A549 (cell line): ENCODE measurements at regions not wholly inside any gene's neighbourhood (a gene's known extent, or its start where the extent isn't known, plus 50 kb on each side); places are given as distances from the start of the nearest gene placed in this dataset.
"Not testable (repeated sequence)": the region's sequence is repeated elsewhere in the genome, so short reads cannot be mapped to it uniquely, and the experiment has no call there.

Source experiments
- ATAC-seq, 2 experiments: fragments of 200-7000 bp in 1 of 2; fragments of >200 bp in 1 of 2; cut with Nextera tagmentation in 1 of 2; cut with Tn5 transposase in 1 of 2; 3 replicates each; pipeline versions ENCODE4 v1.8.0 to v1.9.1; 2018 to 2020; ENCODE audit warnings: mild to moderate bottlenecking in 1 of 2, moderate library complexity in 1 of 2
- CTCF ChIA-PET: fragments of 300-600 bp; sonication (Branson Sonifier 250); formaldehyde crosslinking; extraction: SDS; loops from one replicate; lab custom pipeline; 2021; ENCODE audit warnings: antibody characterized with exemption, inconsistent platforms; lab: Yijun Ruan, JAX
- POLR2A ChIA-PET: fragments of 350-600 bp; formaldehyde crosslinking; extraction: SDS; loops from one replicate; lab custom pipeline; 2021; ENCODE audit warnings: antibody characterized with exemption, inconsistent platforms; lab: Yijun Ruan, JAX
- DNase-seq, 2 experiments: peaks; one replicate each; pipeline versions ENCODE4 v3.0.0 to v3.0.0-alpha.2; 2011 to 2016; ENCODE audit warnings: low read depth in 1 of 2, low spot score in 1 of 2
- FAIRE-seq: peaks from 2 replicates; lab custom pipeline; 2011; peaks lifted over from hg19 to GRCh38; lab: Jason Lieb, UNC
- H3K27ac ChIP-seq, 2 experiments: fragments of >200 bp; sonication (Bioruptor Twin); formaldehyde crosslinking; 3 replicates each; pipeline ENCODE4 v1.5.1; 2016 to 2017
- H3K4me1 ChIP-seq: fragments of >200 bp; sonication (Bioruptor Twin); formaldehyde crosslinking; 3 replicates; pipeline ENCODE4 v1.6.1; 2016
- H3K4me2 ChIP-seq: fragments of >200 bp; sonication (Bioruptor Twin); formaldehyde crosslinking; 3 replicates; pipeline ENCODE4 v1.6.1; 2016
- H3K4me3 ChIP-seq: fragments of >200 bp; sonication (Bioruptor Twin); formaldehyde crosslinking; 3 replicates; pipeline ENCODE4 v1.5.1; 2016
- H3K9me3 ChIP-seq: fragments of >200 bp; sonication (Bioruptor Twin); formaldehyde crosslinking; 3 replicates; pipeline ENCODE4 v1.6.1; 2016
- BCL3 ChIP-seq: fragments of >200 bp; sonication (Bioruptor Twin); formaldehyde crosslinking; IDR thresholded peaks from 3 replicates; pipeline ENCODE4 v1.6.1; 2016
- CBX2 ChIP-seq: fragments of 200-600 bp; sonication (generic); IDR thresholded peaks from 2 replicates; pipeline ENCODE4 v1.6.1; 2016; ENCODE audit warnings: low read depth, mild to moderate bottlenecking, borderline replicate concordance
- EHMT2 ChIP-seq: fragments of 200-600 bp; sonication (generic); IDR thresholded peaks from 2 replicates; pipeline ENCODE4 v1.6.1; 2016; ENCODE audit warnings: antibody characterized with exemption, low read depth, mild to moderate bottlenecking, moderate library complexity
- ESRRA ChIP-seq: fragments of 150-350 bp; IDR thresholded peaks from 2 replicates; pipeline ENCODE4 v1.6.1; 2014; ENCODE audit warnings: mild to moderate bottlenecking, low read length, borderline replicate concordance
- FOSL2 ChIP-seq, 2 experiments: fragments of 450-650 bp in 1 of 2; fragments of >200 bp in 1 of 2; sonication (Bioruptor Twin) in 1 of 2; formaldehyde crosslinking; IDR thresholded peaks; 2 replicates each; pipeline versions ENCODE4 v1.5.0 to v1.6.1; 2016 to 2020; ENCODE audit warnings: mild to moderate bottlenecking in 1 of 2, moderate library complexity in 1 of 2
- FOXS1 ChIP-seq: fragments of 250-450 bp; sonication (Bioruptor Pico); IDR thresholded peaks from 2 replicates; pipeline ENCODE4 v1.5.0; 2020; ENCODE audit warnings: mild to moderate bottlenecking, moderate library complexity
- HDAC2 ChIP-seq: fragments of 200-600 bp; sonication (generic); IDR thresholded peaks from 2 replicates; pipeline ENCODE4 v1.6.1; 2016
- HMGXB4 ChIP-seq: fragments of 250-450 bp; sonication (Bioruptor Pico); IDR thresholded peaks from 2 replicates; pipeline ENCODE4 v1.5.0; 2021; ENCODE audit warnings: mild to moderate bottlenecking, moderate library complexity, borderline replicate concordance
- HOXB13 ChIP-seq: fragments of 250-450 bp; sonication (Bioruptor Pico); IDR thresholded peaks from 2 replicates; pipeline ENCODE4 v1.5.0; 2020; ENCODE audit warnings: low read depth, mild to moderate bottlenecking, moderate library complexity
- HOXB5 ChIP-seq: fragments of 250-450 bp; sonication (Bioruptor Pico); IDR thresholded peaks from 2 replicates; pipeline ENCODE4 v1.5.0; 2020; ENCODE audit warnings: mild to moderate bottlenecking, moderate library complexity
- KDM5A ChIP-seq: fragments of 200-600 bp; sonication (generic); IDR thresholded peaks from 2 replicates; pipeline ENCODE4 v1.6.1; 2016; ENCODE audit warnings: antibody characterized with exemption, mild to moderate bottlenecking
- MAFK ChIP-seq: fragments of 450-650 bp; IDR thresholded peaks from 2 replicates; pipeline ENCODE4 v1.6.1; 2014; ENCODE audit not compliant: partially characterized antibody
- MYC ChIP-seq: IDR thresholded peaks from 2 replicates; pipeline ENCODE4 v1.6.1; 2012; ENCODE audit warnings: mild to moderate bottlenecking, inconsistent platforms, low read length, improper control_type of control experiment, borderline replicate concordance
- NFE2L2 ChIP-seq: fragments of 150-350 bp; conservative IDR thresholded peaks from 2 replicates; pipeline ENCODE4 v1.6.1; 2014; ENCODE audit warnings: low read length
- PBX3 ChIP-seq: IDR thresholded peaks from 2 replicates; pipeline ENCODE4 v1.6.1; 2012
- POLR2A ChIP-seq: IDR thresholded peaks from 2 replicates; pipeline ENCODE4 v1.6.1; 2012; ENCODE audit warnings: mild to moderate bottlenecking, low read length
- POLR2AphosphoS2 ChIP-seq: conservative IDR thresholded peaks from 2 replicates; pipeline ENCODE4 v1.6.1; 2012; ENCODE audit warnings: low read length, improper control_type of control experiment, inconsistent platforms
- RARB ChIP-seq: fragments of 250-450 bp; sonication (Bioruptor Pico); IDR thresholded peaks from 2 replicates; pipeline ENCODE4 v1.8.0; 2021; ENCODE audit warnings: mild to moderate bottlenecking, moderate library complexity
- RFX5 ChIP-seq: fragments of 450-650 bp; IDR thresholded peaks from 2 replicates; pipeline ENCODE4 v1.7.1; 2014; ENCODE audit warnings: antibody characterized with exemption, mild to moderate bottlenecking, moderate library complexity
- SREBF2 ChIP-seq: fragments of 450-650 bp; IDR thresholded peaks from 2 replicates; pipeline ENCODE4 v1.6.1; 2014; ENCODE audit warnings: mild to moderate bottlenecking, moderate library complexity
- ZC3H11A ChIP-seq: fragments of 450-650 bp; IDR thresholded peaks from 2 replicates; pipeline ENCODE4 v1.6.1; 2014; ENCODE audit warnings: antibody characterized with exemption, mild to moderate bottlenecking
- ZNF302 ChIP-seq: fragments of 250-450 bp; sonication (Bioruptor Pico); IDR thresholded peaks from 2 replicates; pipeline ENCODE4 v1.9.0; 2021; ENCODE audit warnings: inconsistent platforms, mild to moderate bottlenecking, moderate library complexity
- ZSCAN20 ChIP-seq: fragments of 250-450 bp; sonication (Bioruptor Pico); IDR thresholded peaks from 2 replicates; pipeline ENCODE4 v1.8.0; 2022; ENCODE audit warnings: mild to moderate bottlenecking, moderate library complexity
- WGBS: methylation state at CpG from one replicate; pipeline ENCODE4 v1.1.6; 2017; ENCODE audit errors: missing lambda C conversion rate; 5-methylcytosine and 5-hydroxymethylcytosine counted together

GRCh38 chr16:47815655-47816054 is 340.1 kb downstream of the ABCC12 start:
- POLR2A ChIA-PET = no interaction called here
- no peak for FAIRE-seq
- Histone ChIP-seq H3K4me2 (no peak overlapping the region), H3K27ac (no peak overlapping the region), H3K9me3 (no peaks in the 10 kb centered on the region; the same call in 2 of the 3 replicates), H3K4me1 (no peaks in the 10 kb centered on the region), H3K4me3 (no peak overlapping the region)
- DNase-seq = no peak
- no peak for TF ChIP-seq NFE2L2
- no peak for TF ChIP-seq ZNF302 (CRISPR knock-in tag)
- TF ChIP-seq HDAC2 = no peak
- no peak for TF ChIP-seq FOXS1 (CRISPR knock-in tag)
- TF ChIP-seq HMGXB4 (CRISPR knock-in tag) = no peak
- TF ChIP-seq HOXB5 = no peak
- no peak for TF ChIP-seq BCL3
- no peak for TF ChIP-seq RARB
- TF ChIP-seq SREBF2 = no peak
- TF ChIP-seq FOSL2 (IDR thresholded peaks at IDR 0.05) = no peak
- no peak for TF ChIP-seq FOSL2 (CRISPR knock-in tag; IDR thresholded peaks at IDR 0.05)
- TF ChIP-seq HOXB13 (CRISPR knock-in tag) = no peak
- TF ChIP-seq RFX5 = no peak
- TF ChIP-seq CBX2 = no peak
- CTCF ChIA-PET = no interaction called here
- ATAC-seq = no peak

- H3K27ac ChIP-seq, DNase-seq, H3K9me3 ChIP-seq, ATAC-seq, FAIRE-seq, H3K4me3 ChIP-seq, POLR2A ChIA-PET, H3K4me2 ChIP-seq, CTCF ChIA-PET, H3K4me1 ChIP-seq: not testable (repeated sequence)
- WGBS = 17% methylated on average over 3 of the region's 3 CpGs
These were observed 344.0 kb downstream of the ABCC12 start for GRCh38 chr16:47811758-47812157.

GRCh38 chr16:47806309-47806847 is 345.2 kb downstream of the PHKB start:
- CTCF ChIA-PET = no interaction called here
- TF ChIP-seq MAFK (no peak), POLR2AphosphoS2 (no peak), HOXB5 (no peak), CBX2 (no peak), ZC3H11A (no peak), ZSCAN20 (CRISPR knock-in tag) (no peak), MYC (no peak), KDM5A (no peak), POLR2A (no peak), PBX3 (no peak), EHMT2 (no peak), ESRRA (no peak)
- ATAC-seq = no peak

More at GRCh38 chr16:47806309-47806847, 345.2 kb downstream of the PHKB start:
- Histone ChIP-seq H3K4me3 (no peak overlapping the region), H3K4me2 (no peak overlapping the region), H3K9me3 (no peaks in the 10 kb centered on the region), H3K27ac (no peak overlapping the region), H3K4me1 (no peaks in the 10 kb centered on the region)
- 72% methylated on average over 10 of the region's 10 CpGs for WGBS
- DNase-seq (no peak), FAIRE-seq (no peak)
- POLR2A ChIA-PET = no interaction called here
